Esophagus muscularis mucosa (tissue), 4 donors: ENCODE measurements at regions not wholly inside any gene's neighbourhood (a gene's known extent, or its start where the extent isn't known, plus 50 kb on each side); places are given as distances from the start of the nearest gene placed in this dataset.
"Not testable (repeated sequence)": the region's sequence is repeated elsewhere in the genome, so short reads cannot be mapped to it uniquely, and the experiment has no call there.

Source experiments
- DNase-seq: peaks from one replicate; pipeline ENCODE4 v3.0.0-alpha.2; 2017; ENCODE audit errors: extremely low spot score
- H3K27ac ChIP-seq, 4 donors: fragments of 200-600 bp; sonication (generic); replicated peaks in 1 of 4; 1 replicate in 3 of 4; 2 replicates in 1 of 4; pipeline ENCODE4 v1.5.1; 2016 to 2019; ENCODE audit warnings: mild to moderate bottlenecking in 1 of 4
- H3K27me3 ChIP-seq, 4 donors: fragments of 200-600 bp; sonication (generic); one replicate each; pipeline versions ENCODE4 v1.5.1 to v1.6.0; 2016 to 2019
- H3K36me3 ChIP-seq, 4 donors: fragments of 200-600 bp; sonication (generic); one replicate each; pipeline ENCODE4 v1.5.1; 2016 to 2019
- H3K4me1 ChIP-seq, 4 donors: fragments of 200-600 bp; sonication (generic); one replicate each; pipeline ENCODE4 v1.5.1; 2016 to 2019
- H3K4me3 ChIP-seq, 4 donors: fragments of 200-600 bp; sonication (generic); 1 replicate in 2 of 4; 2 replicates in 2 of 4; pipeline ENCODE4 v1.5.1; 2016 to 2019; ENCODE audit warnings: mild to moderate bottlenecking in 4 of 4, moderate library complexity in 1 of 4
- H3K9me3 ChIP-seq, 4 donors: fragments of 200-600 bp; sonication (generic); 1 replicate in 3 of 4; 2 replicates in 1 of 4; pipeline ENCODE4 v1.5.1; 2016 to 2019
- EP300 ChIP-seq: sonication (generic); formaldehyde crosslinking; IDR thresholded peaks from one replicate; pipeline ENCODE4 v1.6.1; 2017; ENCODE audit warnings: antibody characterized with exemption
- POLR2A ChIP-seq: fragments of 450-650 bp; IDR thresholded peaks from one replicate; pipeline ENCODE4 v1.6.1; 2017; ENCODE audit warnings: antibody characterized with exemption, moderate library complexity, mild to moderate bottlenecking, low read depth
- POLR2AphosphoS5 ChIP-seq, 2 donors: sonication (generic); formaldehyde crosslinking; IDR thresholded peaks; one replicate each; pipeline ENCODE4 v1.6.1; 2017; ENCODE audit warnings: antibody characterized with exemption in 2 of 2
- WGBS: methylation state at CpG from one replicate; pipeline ENCODE4 v1.1.5; 2018; 5-methylcytosine and 5-hydroxymethylcytosine counted together
- intact Hi-C: fragments of 100-400 bp; cut with DNase I; formaldehyde crosslinking; loops from one replicate; pipeline ENCODE4 v1.15.1; 2023
- TF ChIP-seq, protein P1 (sequence below), 3 experiments: fragments of 200-600 bp in 2 of 3; fragments of 450-650 bp in 1 of 3; sonication (generic) in 2 of 3; IDR thresholded peaks; one replicate each; pipeline ENCODE4 v1.5.1; 2017 to 2019; ENCODE audit warnings: antibody characterized with exemption in 3 of 3, mild to moderate bottlenecking in 2 of 3, moderate library complexity in 1 of 3

DNA sequence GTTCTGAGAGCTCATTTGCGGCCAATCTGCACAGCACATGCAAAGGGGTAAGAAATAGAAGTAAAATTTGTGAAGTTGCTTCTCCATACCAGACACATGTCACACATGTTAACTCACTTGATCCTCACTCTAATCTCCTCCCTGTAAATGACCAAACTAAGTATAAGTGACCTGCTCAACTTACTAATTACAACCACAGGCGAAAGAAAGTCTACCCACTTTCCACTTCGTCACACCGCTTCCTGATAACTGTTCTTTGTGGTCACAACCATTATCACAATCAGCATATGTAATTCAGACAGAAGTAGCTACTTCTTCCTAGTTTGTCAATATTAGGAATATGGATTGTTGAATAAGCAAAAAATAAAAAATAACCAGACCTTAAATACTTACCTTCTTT lies 293.7 kb upstream of the CLEC14A start:
- no peak for DNase-seq
- H3K27me3 ChIP-seq, result no peaks in the 10 kb centered on the region
- H3K36me3 ChIP-seq, result no peaks in the 10 kb centered on the region
- no peak overlapping the region for H3K27ac ChIP-seq
- no peaks in the 10 kb centered on the region for H3K4me1 ChIP-seq
- TF ChIP-seq POLR2A (no peak), POLR2AphosphoS5 (IDR thresholded peaks at IDR 0.05) (no peak), EP300 (no peak)
- TF ChIP-seq, protein P1, sequence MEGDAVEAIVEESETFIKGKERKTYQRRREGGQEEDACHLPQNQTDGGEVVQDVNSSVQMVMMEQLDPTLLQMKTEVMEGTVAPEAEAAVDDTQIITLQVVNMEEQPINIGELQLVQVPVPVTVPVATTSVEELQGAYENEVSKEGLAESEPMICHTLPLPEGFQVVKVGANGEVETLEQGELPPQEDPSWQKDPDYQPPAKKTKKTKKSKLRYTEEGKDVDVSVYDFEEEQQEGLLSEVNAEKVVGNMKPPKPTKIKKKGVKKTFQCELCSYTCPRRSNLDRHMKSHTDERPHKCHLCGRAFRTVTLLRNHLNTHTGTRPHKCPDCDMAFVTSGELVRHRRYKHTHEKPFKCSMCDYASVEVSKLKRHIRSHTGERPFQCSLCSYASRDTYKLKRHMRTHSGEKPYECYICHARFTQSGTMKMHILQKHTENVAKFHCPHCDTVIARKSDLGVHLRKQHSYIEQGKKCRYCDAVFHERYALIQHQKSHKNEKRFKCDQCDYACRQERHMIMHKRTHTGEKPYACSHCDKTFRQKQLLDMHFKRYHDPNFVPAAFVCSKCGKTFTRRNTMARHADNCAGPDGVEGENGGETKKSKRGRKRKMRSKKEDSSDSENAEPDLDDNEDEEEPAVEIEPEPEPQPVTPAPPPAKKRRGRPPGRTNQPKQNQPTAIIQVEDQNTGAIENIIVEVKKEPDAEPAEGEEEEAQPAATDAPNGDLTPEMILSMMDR (IDR thresholded peaks at IDR 0.05), result no peak
- 90% methylated on average over 4 of the region's 4 CpGs for WGBS
- no peaks in the 10 kb centered on the region for H3K9me3 ChIP-seq
- intact Hi-C loops, result no loop called here
- no peak overlapping the region for H3K4me3 ChIP-seq

DNA sequence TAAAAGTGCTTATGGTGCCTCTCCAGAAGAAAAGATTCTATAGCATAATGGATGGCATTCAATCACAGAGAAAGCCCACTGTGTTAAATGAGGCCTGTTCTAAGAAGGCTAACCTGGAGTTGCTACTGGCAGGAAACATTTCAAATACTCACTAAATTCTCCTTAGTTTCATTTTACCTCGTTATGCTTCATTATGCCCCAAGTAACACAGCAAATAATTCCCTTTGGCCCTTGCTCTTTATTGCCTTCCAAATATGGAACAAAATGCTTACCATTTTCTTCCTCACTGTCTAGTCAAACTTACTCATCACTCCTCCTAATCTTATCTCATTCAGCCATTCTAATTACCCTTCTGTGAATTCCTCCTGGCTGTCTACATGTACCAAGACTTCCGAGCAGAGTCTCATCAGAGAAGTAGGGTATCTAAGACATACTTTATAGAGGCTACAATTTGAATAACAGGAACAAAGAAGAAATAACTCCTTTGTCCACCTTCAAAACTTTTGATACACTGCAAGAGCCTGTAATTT lies 292.1 kb upstream of the CLEC14A start:
- no peak for DNase-seq
- no peaks in the 10 kb centered on the region for H3K36me3 ChIP-seq
- no peaks in the 10 kb centered on the region for H3K4me1 ChIP-seq
- no peaks in the 10 kb centered on the region for H3K27me3 ChIP-seq
- TF ChIP-seq, protein P1 (IDR thresholded peaks at IDR 0.05), result no peak
- TF ChIP-seq POLR2A (no peak), POLR2AphosphoS5 (IDR thresholded peaks at IDR 0.05) (no peak), EP300 (no peak)
- no peak overlapping the region for H3K27ac ChIP-seq
- H3K9me3 ChIP-seq, result no peaks in the 10 kb centered on the region
- H3K4me3 ChIP-seq, result no peak overlapping the region
- intact Hi-C loops, result no loop called here
- 73% methylated on average over 2 of the region's 2 CpGs for WGBS

DNA sequence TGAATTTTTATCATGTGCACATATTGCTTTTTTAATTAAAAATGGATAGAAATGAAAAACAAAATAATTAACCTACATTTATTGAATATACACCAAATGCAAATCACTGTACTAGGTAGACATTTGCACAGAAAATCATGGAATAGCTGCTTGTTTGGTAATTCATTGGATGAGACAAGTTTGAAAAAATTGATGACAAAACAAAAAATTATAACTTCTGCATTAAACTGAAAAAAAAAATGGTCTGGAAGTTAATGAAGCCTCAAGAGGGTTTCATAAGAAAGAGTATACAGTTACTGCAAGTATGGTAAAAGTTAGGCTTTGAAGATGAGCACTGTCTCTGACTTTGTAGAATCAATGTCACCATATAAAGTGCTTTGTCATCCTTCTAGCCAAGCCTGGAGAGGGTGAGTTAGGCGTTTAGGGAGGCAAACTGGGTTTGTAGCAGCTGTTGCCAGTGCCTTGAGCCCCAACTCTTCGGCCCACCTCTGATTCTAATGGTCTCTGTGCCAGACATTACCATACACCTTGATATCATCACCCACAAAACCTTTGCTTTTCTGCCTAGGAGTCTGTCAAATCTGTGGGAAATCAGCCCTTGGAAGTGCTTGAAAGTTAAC lies 291.1 kb upstream of the CLEC14A start:
- Histone ChIP-seq H3K9me3 (no peaks in the 10 kb centered on the region), H3K36me3 (no peaks in the 10 kb centered on the region), H3K27me3 (no peaks in the 10 kb centered on the region), H3K4me1 (no peaks in the 10 kb centered on the region), H3K4me3 (no peak overlapping the region), H3K27ac (no peak overlapping the region)
- TF ChIP-seq, protein P1 (IDR thresholded peaks at IDR 0.05), result no peak
- TF ChIP-seq POLR2AphosphoS5 (IDR thresholded peaks at IDR 0.05), result no peak
- TF ChIP-seq POLR2A, result no peak
- no peak for TF ChIP-seq EP300
- DNase-seq, result no peak
- WGBS, result 71% methylated on average over 2 of the region's 2 CpGs
- intact Hi-C loops, result no loop called here

DNA sequence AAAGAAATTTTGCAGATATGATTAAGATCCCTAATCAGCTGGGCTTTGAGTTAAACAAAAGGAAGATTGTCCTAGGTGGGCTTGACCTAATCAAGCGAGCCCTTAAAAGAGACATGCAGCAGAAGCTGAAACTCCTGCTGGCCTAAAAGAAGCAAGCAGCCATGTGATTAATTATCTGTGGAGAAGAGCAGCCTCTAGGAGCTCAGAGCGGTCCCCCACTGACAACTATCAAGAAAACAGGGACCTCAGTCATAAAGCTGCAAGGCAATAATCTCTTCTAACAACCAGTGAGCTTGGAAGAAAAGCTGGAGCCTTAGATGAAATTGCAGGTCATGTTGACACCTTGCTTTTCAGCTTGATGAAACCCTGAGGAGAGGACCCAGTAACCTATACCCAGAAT lies 288.9 kb upstream of the CLEC14A start:
- H3K27ac ChIP-seq, result no peak overlapping the region
- H3K4me1 ChIP-seq, result no peaks in the 10 kb centered on the region
- H3K4me3 ChIP-seq, result no peak overlapping the region
- H3K27me3 ChIP-seq, result no peaks in the 10 kb centered on the region
- no peak for DNase-seq
- H3K36me3 ChIP-seq, result no peaks in the 10 kb centered on the region
- intact Hi-C loops, result no loop called here
- TF ChIP-seq, protein P1 (IDR thresholded peaks at IDR 0.05), result no peak
- H3K9me3 ChIP-seq, result no peaks in the 10 kb centered on the region
- 70% methylated on average over 2 of the region's 2 CpGs for WGBS

DNA sequence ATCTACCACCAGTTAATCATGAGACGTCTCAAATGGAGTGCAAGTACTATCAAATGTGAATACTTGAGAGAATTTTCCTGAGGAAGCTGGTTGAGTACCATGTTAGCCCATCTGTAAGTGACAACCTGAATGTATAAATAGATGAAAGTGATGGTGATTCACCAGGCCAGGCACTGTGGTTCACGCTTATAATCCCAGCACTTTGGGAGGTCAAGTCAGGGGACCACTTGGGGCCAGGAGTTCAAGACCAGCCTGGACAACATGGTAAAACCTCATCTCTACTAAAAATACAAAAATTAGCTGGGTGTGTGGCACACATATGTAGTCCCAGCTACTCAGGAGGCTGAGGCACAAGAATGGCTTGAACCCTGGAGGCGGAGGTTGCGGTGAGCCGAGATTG lies 288.0 kb upstream of the CLEC14A start:
- H3K27me3 ChIP-seq, H3K4me3 ChIP-seq, H3K36me3 ChIP-seq, H3K9me3 ChIP-seq, H3K4me1 ChIP-seq, DNase-seq, intact Hi-C loops, H3K27ac ChIP-seq: not testable (repeated sequence)
- 94% methylated on average over 5 of the region's 5 CpGs for WGBS

DNA sequence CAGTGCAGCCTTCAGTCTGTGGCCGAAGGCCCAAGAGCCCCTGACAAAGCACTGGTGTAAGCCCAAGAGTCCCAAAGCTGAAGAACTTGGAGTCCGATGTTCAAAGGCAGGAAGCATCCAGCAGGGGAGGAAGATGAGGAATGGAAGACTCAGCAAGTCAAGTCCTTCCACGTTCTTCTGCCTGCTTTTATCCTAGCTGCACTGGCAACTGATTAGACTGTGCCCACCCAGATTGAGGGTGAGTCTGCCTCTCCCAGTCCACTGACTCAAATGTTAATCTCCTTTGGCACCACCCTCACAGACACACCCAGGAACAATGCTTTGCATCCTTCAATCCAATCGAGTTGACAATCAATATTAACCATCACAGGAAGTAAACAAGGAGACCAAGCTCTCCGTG lies 282.2 kb upstream of the CLEC14A start:
- H3K36me3 ChIP-seq, H3K27me3 ChIP-seq, DNase-seq, intact Hi-C loops, H3K4me3 ChIP-seq, H3K27ac ChIP-seq, H3K4me1 ChIP-seq, H3K9me3 ChIP-seq: not testable (repeated sequence)
- WGBS, result 79% methylated on average over 3 of the region's 5 CpGs
